Hepatocyte (in vitro differentiated cells): ENCODE measurements at regions not wholly inside any gene's neighbourhood (a gene's known extent, or its start where the extent isn't known, plus 50 kb on each side); places are given as distances from the start of the nearest gene placed in this dataset.
"Not testable (repeated sequence)": the region's sequence is repeated elsewhere in the genome, so short reads cannot be mapped to it uniquely, and the experiment has no call there.

Experiments
- DNase-seq: peaks from one replicate; pipeline ENCODE4 v3.0.0-alpha.2; 2016; ENCODE audit warnings: low spot score
- H2AFZ ChIP-seq: fragments of 200-600 bp; sonication (generic); 2 replicates; pipeline ENCODE4 v1.6.0; 2016; ENCODE audit warnings: antibody characterized with exemption, mild to moderate bottlenecking
- H3K27ac ChIP-seq: fragments of 200-600 bp; sonication (generic); 2 replicates; pipeline ENCODE4 v1.5.1; 2016; ENCODE audit warnings: mild to moderate bottlenecking
- H3K27me3 ChIP-seq: fragments of 200-600 bp; sonication (generic); 2 replicates; pipeline ENCODE4 v1.6.1; 2016
- H3K36me3 ChIP-seq: fragments of 200-600 bp; sonication (generic); replicated peaks from 2 replicates; pipeline ENCODE4 v1.5.1; 2016; ENCODE audit warnings: low read depth; ENCODE audit not compliant: insufficient read depth
- H3K4me1 ChIP-seq: fragments of 200-600 bp; sonication (generic); 2 replicates; pipeline ENCODE4 v1.5.1; 2016; ENCODE audit warnings: mild to moderate bottlenecking, moderate library complexity; ENCODE audit not compliant: insufficient read depth
- H3K4me2 ChIP-seq: fragments of 200-600 bp; sonication (generic); 2 replicates; pipeline ENCODE4 v1.6.0; 2016
- H3K4me3 ChIP-seq: fragments of 200-600 bp; sonication (generic); 2 replicates; pipeline ENCODE4 v1.5.1; 2016; ENCODE audit warnings: mild to moderate bottlenecking
- H3K79me2 ChIP-seq: fragments of 200-600 bp; sonication (generic); 2 replicates; pipeline ENCODE4 v1.6.0; 2017; ENCODE audit warnings: mild to moderate bottlenecking
- H3K9me2 ChIP-seq: fragments of 200-600 bp; sonication (generic); replicated peaks from 2 replicates; pipeline ENCODE4 v1.6.0; 2017; ENCODE audit warnings: mild to moderate bottlenecking; ENCODE audit not compliant: insufficient read depth
- H3K9me3 ChIP-seq: fragments of 200-600 bp; sonication (generic); 2 replicates; pipeline ENCODE4 v1.5.1; 2016; ENCODE audit warnings: low read depth, mild to moderate bottlenecking
- H4K20me1 ChIP-seq: fragments of 200-600 bp; sonication (generic); 2 replicates; pipeline ENCODE4 v1.6.0; 2016; ENCODE audit warnings: mild to moderate bottlenecking; ENCODE audit not compliant: insufficient read depth, poor library complexity, severe bottlenecking
- CTCF ChIP-seq: fragments of 200-600 bp; sonication (generic); IDR thresholded peaks from 2 replicates; pipeline ENCODE4 v1.5.1; 2016; ENCODE audit warnings: antibody characterized with exemption, mild to moderate bottlenecking; ENCODE audit not compliant: poor library complexity
- EZH2 ChIP-seq: fragments of 200-600 bp; sonication (generic); IDR thresholded peaks from 2 replicates; pipeline ENCODE4 v1.6.1; 2016; ENCODE audit warnings: antibody characterized with exemption, mild to moderate bottlenecking, borderline replicate concordance
- EZH2phosphoT487 ChIP-seq: fragments of 200-600 bp; sonication (generic); IDR thresholded peaks from one replicate; pipeline ENCODE4 v1.6.1; 2018; ENCODE audit warnings: antibody characterized with exemption, mild to moderate bottlenecking, low read depth, moderate library complexity; ENCODE audit not compliant: unreplicated experiment, severe bottlenecking
- WGBS: methylation state at CpG from one replicate; pipeline ENCODE4 v1.1.6; 2016; ENCODE audit warnings: low lambda C conversion rate; ENCODE audit errors: missing lambda C conversion rate; 5-methylcytosine and 5-hydroxymethylcytosine counted together

- Histone ChIP-seq H3K4me3 (no peak overlapping the region), H3K9me2 (no peaks in the 10 kb centered on the region), H3K4me1 (no peaks in the 10 kb centered on the region), H3K27me3 (no peaks in the 10 kb centered on the region), H3K27ac (no peak overlapping the region), H3K36me3 (no peaks in the 10 kb centered on the region), H3K79me2 (no peaks in the 10 kb centered on the region), H4K20me1 (no peaks in the 10 kb centered on the region), H2AFZ (no peak overlapping the region), H3K9me3 (no peaks in the 10 kb centered on the region), H3K4me2 (no peak overlapping the region)
- no peak for TF ChIP-seq EZH2
- TF ChIP-seq EZH2phosphoT487, result no peak
- no peak for TF ChIP-seq CTCF
- 85% methylated on average over 5 of the region's 5 CpGs for WGBS
- no peak for DNase-seq
Measured at GRCh38 chr5:40354171-40354570, 325.5 kb upstream of the PTGER4 start.

- 79% methylated on average over 3 of the region's 3 CpGs for WGBS
Measured at GRCh38 chr5:40353442-40353841, 326.3 kb upstream of the PTGER4 start.

GRCh38 chr5:40347981-40348725 is 331.6 kb upstream of the PTGER4 start:
- Histone ChIP-seq H3K27me3 (no peaks in the 10 kb centered on the region), H3K9me2 (no peaks in the 10 kb centered on the region), H3K4me2 (no peak overlapping the region), H3K27ac (no peak overlapping the region), H3K36me3 (no peaks in the 10 kb centered on the region), H3K4me1 (no peaks in the 10 kb centered on the region), H4K20me1 (no peaks in the 10 kb centered on the region), H3K4me3 (no peak overlapping the region), H2AFZ (no peak overlapping the region), H3K9me3 (no peaks in the 10 kb centered on the region), H3K79me2 (no peaks in the 10 kb centered on the region)
- WGBS, result 89% methylated on average over 10 of the region's 10 CpGs
- DNase-seq, result no peak
- no peak for TF ChIP-seq CTCF
- no peak for TF ChIP-seq EZH2phosphoT487
- no peak for TF ChIP-seq EZH2

More at GRCh38 chr5:40353442-40353841, 326.3 kb upstream of the PTGER4 start:
- Histone ChIP-seq H3K9me2 (no peaks in the 10 kb centered on the region), H3K36me3 (no peaks in the 10 kb centered on the region), H3K27ac (no peak overlapping the region), H4K20me1 (no peaks in the 10 kb centered on the region), H3K4me3 (no peak overlapping the region), H2AFZ (no peak overlapping the region), H3K4me1 (no peaks in the 10 kb centered on the region), H3K27me3 (no peaks in the 10 kb centered on the region), H3K79me2 (no peaks in the 10 kb centered on the region), H3K9me3 (no peaks in the 10 kb centered on the region), H3K4me2 (no peak overlapping the region)
- DNase-seq, result no peak
- no peak for TF ChIP-seq EZH2
- TF ChIP-seq CTCF, result no peak
- no peak for TF ChIP-seq EZH2phosphoT487

GRCh38 chr5:40346901-40347300 is 332.8 kb upstream of the PTGER4 start:
- H3K79me2 ChIP-seq, result no peaks in the 10 kb centered on the region
- no peaks in the 10 kb centered on the region for H3K4me1 ChIP-seq
- no peaks in the 10 kb centered on the region for H3K27me3 ChIP-seq
- no peak overlapping the region for H3K4me3 ChIP-seq
- no peak for DNase-seq
- 84% methylated on average over 1 of the region's 1 CpG for WGBS
- H2AFZ ChIP-seq, result no peak overlapping the region
- H3K4me2 ChIP-seq, result no peak overlapping the region
- TF ChIP-seq EZH2phosphoT487 (no peak), CTCF (no peak), EZH2 (no peak)
- no peaks in the 10 kb centered on the region for H3K9me3 ChIP-seq
- no peaks in the 10 kb centered on the region for H3K36me3 ChIP-seq
- H3K9me2 ChIP-seq, result no peaks in the 10 kb centered on the region
- no peak overlapping the region for H3K27ac ChIP-seq
- no peaks in the 10 kb centered on the region for H4K20me1 ChIP-seq

- DNase-seq, H3K4me3 ChIP-seq, H3K9me2 ChIP-seq, H3K27ac ChIP-seq, H3K9me3 ChIP-seq, H3K79me2 ChIP-seq, H3K4me1 ChIP-seq, H3K27me3 ChIP-seq, H4K20me1 ChIP-seq, H2AFZ ChIP-seq, H3K4me2 ChIP-seq, H3K36me3 ChIP-seq: not testable (repeated sequence)
- WGBS, result 89% methylated on average over 3 of the region's 3 CpGs
Measured at GRCh38 chr5:40338434-40338833, 341.3 kb upstream of the PTGER4 start.
